ENCODE measurements at regions not wholly inside any gene's neighbourhood (a gene's known extent, or its start where the extent isn't known, plus 50 kb on each side); places are given as distances from the start of the nearest gene placed in this dataset.
"Not testable (repeated sequence)": the region's sequence is repeated elsewhere in the genome, so short reads cannot be mapped to it uniquely, and the experiment has no call there.

DNA sequence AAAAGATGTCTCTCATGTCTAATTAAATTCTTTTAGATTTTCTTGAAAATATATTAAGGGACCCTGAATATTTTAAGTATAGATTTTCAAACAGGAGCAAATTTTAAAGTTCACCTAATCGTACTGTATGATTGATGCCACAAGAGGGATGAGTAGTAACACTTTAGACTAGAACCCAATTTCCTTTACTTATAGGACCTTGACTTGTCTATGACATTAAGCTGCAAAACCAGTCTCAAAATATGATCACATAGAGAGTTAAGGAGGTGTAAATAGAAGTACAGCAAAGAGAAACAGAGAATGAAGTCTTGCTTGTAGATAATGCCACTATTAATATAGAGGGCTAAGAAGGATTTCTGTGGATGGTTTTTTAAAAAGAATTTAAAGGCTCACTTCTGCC, 312.9 kb upstream of the PRR16 start:
- DNase-seq (ENCODE audit: low read depth), result no peak

DNA sequence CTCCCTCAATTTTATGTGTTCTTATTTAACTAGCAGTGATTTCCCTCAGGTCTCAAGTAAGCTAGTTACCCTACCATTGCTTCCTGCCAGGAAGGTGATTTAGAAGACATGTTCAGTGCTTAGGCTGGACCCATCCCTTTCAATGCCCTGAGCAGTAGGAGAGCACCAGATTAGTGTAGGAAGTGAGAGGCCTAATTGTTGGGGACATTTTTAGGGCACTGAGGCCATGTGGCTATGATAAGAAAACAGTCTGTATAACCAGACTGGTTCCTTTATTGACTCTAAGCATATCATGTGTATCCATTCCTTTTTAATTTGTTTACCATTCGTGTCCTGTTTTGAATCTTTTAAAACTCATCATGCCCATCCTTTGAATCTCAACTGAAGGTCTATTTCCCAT, 312.3 kb upstream of the PRR16 start:
- DNase-seq (ENCODE audit: low read depth), result no peak

DNA sequence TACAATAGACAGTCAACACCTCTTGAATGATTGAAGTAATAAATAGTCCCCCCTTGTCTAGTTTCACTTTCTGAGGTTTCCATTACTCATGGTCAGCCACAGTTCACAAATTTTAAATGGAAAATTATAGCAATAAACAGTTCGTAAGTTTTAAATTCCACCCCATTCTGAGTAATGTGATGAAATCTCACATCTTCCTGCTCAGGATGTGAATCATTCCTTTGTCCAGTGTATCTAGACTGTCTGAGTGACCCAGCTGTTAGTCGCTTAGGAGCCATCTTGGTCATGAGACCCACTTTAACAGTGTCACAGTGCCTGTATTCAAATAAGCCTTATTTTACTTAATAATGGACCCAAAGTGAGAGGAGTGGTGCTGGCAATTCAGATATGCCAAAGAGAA, 311.6 kb upstream of the PRR16 start:
- DNase-seq (ENCODE audit: low read depth), result peak; percentile 58

DNA sequence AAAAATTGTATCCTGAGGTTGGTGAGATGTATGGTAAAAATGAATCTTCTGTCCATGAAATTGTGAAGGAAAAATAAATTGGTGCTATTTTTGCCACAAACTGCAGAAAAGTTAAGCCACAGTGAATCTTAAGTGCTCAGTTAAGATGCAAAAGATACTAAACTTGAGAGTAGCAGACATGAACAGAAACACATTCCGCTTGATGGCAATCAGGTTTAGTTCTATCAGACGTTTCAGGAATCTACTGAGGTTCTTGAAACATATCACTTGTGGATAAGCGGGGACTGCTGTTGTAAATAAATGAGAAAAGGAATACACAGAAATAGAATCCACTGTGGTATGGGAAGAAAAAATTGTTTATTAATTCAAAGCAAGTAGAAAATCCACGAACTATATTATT, 311.2 kb upstream of the PRR16 start:
- DNase-seq (ENCODE audit: low read depth), result no peak

DNA sequence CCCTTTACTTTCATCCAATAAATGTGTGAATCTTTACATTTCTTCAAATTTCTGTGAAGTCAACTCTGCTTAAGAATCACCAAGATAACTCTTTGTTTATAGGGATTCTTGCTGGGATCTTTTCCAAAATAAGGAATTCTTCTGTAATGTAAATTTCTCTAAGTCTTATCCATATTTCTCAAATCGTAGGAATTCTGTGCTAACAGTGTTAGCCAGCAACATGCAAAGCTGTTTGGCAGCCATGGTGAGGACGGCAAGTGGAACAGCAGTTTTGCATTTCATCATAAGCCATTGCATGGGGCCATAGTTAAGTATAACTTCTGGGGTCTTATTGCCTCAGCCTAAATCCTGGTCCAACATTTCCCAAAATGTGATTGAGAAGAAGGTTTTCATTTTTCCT, 310.5 kb upstream of the PRR16 start:
- no peak for DNase-seq (ENCODE audit: low read depth)

- DNase-seq (ENCODE audit: low read depth), result no peak
Measured at GRCh38 chr5:120155873-120156272, 308.2 kb upstream of the PRR16 start.

GRCh38 chr5:120158211-120158610, 305.9 kb upstream of the PRR16 start:
- no peak for DNase-seq (ENCODE audit: low read depth)

- DNase-seq (ENCODE audit: low read depth), result no peak
Measured at GRCh38 chr5:120159155-120159554, 304.9 kb upstream of the PRR16 start.

DNA sequence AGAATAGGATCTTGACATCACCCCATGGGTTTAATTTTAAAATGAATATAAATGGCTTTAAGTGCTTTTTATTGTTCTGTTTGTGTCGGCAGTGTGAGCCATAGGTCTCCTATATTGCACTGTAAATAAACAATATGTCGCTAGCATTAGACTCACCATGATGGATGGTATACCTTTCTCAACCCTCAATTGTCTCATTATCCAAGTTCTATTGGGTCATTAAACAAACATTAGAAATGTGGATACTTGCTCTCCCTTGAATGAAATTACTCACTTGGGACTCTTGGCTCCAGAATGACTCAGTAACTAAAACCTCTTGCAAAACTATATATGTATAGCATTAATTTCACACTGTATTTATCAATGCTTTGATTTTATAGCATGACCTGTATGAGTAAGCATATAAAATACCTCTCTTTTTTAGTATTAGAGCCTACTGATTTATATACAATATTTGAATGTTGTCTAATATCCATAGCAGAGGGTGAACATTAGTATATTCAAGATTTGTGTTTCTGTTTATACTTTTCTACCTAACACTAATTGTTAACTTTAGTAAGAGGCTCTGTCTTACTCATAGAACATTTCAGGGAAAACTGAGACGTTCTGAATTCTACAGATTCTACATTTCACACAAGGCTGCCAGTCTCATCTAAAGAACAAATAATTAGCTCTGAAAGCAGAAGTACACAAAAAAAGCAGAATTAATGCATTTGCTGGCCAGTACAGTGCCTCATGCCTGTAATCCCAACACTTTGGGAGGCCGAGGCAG, 303.8 kb upstream of the PRR16 start:
- DNase-seq (ENCODE audit: low read depth), result no peak

GRCh38 chr5:120162321-120162720, 301.8 kb upstream of the PRR16 start:
- DNase-seq (ENCODE audit: low read depth), result no peak

GRCh38 chr5:120164037-120164436, 300.1 kb upstream of the PRR16 start:
- no peak for DNase-seq (ENCODE audit: low read depth)

- no peak for DNase-seq (ENCODE audit: low read depth)
Measured at GRCh38 chr5:120164986-120165385, 299.1 kb upstream of the PRR16 start.

GRCh38 chr5:120173125-120173524, 291.0 kb upstream of the PRR16 start:
- no peak for DNase-seq (ENCODE audit: low read depth)

GRCh38 chr5:120174089-120174488, 290.0 kb upstream of the PRR16 start:
- DNase-seq (ENCODE audit: low read depth), result no peak

DNA sequence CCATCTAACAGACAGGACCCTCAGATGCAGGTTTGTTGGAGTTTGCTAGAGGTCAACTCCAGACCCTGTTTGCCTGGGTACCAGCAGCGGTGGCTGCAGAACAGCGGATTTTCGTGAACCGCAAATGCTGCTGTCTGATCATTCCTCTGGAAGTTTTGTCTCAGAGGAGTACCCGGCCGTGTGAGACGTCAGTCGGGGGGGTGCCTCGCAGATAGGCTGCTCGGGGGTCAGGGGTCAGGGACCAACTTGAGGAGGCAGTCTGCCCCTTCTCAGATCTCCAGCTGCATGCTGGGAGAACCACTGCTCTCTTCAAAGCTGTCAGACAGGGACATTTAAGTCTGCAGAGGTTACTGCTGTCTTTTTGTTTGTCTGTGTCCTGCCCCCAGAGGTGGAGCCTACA, 282.9 kb upstream of the PRR16 start:
- DNase-seq (ENCODE audit: low read depth), result not testable (repeated sequence)

- DNase-seq (ENCODE audit: low read depth), result not testable (repeated sequence)
Measured at GRCh38 chr5:120194650-120195049, 269.4 kb upstream of the PRR16 start.

DNA sequence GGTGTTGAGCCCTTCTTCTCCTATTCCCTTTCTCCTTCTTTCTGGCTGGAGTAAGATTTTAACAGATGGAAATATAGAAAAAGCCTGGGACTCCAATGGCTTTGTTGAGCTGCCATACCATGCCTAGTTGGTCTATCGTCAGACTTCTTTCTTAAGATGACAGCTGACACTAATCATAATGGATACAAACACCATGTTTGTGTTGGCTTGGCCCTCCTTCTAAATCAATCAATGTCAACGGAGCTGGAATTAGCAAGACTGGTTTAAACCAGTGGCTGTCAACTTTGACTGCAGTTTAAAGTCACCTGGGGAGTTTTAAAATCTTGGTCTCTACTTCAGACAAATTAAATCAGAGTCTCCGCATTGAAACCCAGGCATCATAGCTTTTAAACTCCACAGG, 264.5 kb upstream of the PRR16 start:
- DNase-seq (ENCODE audit: low read depth), result no peak

DNA sequence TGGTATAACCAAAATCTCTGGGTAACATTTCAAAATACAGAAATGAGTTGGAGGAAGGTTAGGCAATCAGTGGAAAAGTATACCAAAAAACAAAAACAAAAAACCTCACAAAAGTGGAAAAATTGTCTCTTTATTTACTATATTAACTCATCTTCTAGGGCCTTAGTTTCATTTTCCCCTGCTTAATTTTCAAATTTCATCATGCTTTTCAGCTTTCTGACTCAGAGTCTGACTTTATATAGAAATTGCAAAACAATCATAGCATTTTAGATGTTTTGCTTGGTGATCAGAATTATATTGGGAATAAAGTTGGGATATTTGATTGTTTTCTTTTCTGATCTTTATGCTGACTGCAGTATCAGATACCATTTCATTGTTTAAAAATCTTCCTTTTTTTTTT, 257.0 kb upstream of the PRR16 start:
- DNase-seq (ENCODE audit: low read depth), result no peak

GRCh38 chr5:120217001-120217400, 247.1 kb upstream of the PRR16 start:
- DNase-seq (ENCODE audit: low read depth), result no peak

GRCh38 chr5:120219988-120220387, 244.1 kb upstream of the PRR16 start:
- no peak for DNase-seq (ENCODE audit: low read depth)

GRCh38 chr5:120225524-120225923, 238.6 kb upstream of the PRR16 start:
- no peak for DNase-seq (ENCODE audit: low read depth)

GRCh38 chr5:120228262-120229031, 235.7 kb upstream of the PRR16 start:
- no peak for DNase-seq (ENCODE audit: low read depth)

DNA sequence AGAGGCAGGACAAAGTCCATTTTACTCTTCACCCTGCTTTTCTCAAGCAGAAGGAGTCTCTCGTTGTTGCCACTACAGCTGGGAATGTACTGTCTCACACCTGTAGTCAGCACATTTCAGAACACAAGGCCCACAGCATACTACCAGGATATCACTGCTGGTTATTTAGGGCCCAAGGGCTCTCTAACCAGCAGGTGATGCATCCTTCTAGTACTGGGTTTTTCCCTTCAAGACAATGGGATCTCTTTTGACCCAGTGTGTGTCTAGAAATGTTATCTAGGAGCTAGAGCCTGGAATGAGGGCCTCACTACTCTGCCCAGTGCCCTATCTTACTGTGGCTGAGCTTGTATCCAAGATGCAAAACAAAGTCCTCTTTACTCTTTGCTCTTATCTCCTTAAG, 235.1 kb upstream of the PRR16 start:
- DNase-seq (ENCODE audit: low read depth), result no peak

- no peak for DNase-seq (ENCODE audit: low read depth)
Measured at GRCh38 chr5:120231563-120231962, 232.5 kb upstream of the PRR16 start.
